Kidney (tissue), 13 donors: ENCODE measurements at regions not wholly inside any gene's neighbourhood (a gene's known extent, or its start where the extent isn't known, plus 50 kb on each side); places are given as distances from the start of the nearest gene placed in this dataset.
A peak's percentile ranks its signal among the peaks of the same experiment; 100 is the strongest.

Experiments
- DNase-seq, 5 donors: peaks; one replicate each; pipeline ENCODE4 v3.0.0-alpha.2; 2013 to 2020
- FAIRE-seq: peaks from 2 replicates; lab custom pipeline; 2012; peaks lifted over from hg19 to GRCh38; lab: Jason Lieb, UNC
- H3K27ac ChIP-seq, 2 donors: one replicate each; pipeline ENCODE4 v1.7.0; 2013; ENCODE audit warnings: low read depth in 2 of 2, low read length in 2 of 2, inconsistent platforms in 1 of 2
- H3K27me3 ChIP-seq: one replicate; pipeline ENCODE4 v1.7.1; 2013; ENCODE audit warnings: low read length, inconsistent platforms; ENCODE audit not compliant: control insufficient read depth, insufficient read depth
- H3K36me3 ChIP-seq, 3 donors: one replicate each; pipeline versions ENCODE4 v1.7.0 to v1.7.1; 2013; ENCODE audit warnings: low read length in 3 of 3, control low read depth in 1 of 3, inconsistent platforms in 1 of 3; ENCODE audit not compliant: insufficient read depth in 3 of 3, control insufficient read depth in 2 of 3
- H3K4me1 ChIP-seq, 3 donors: one replicate each; pipeline versions ENCODE4 v1.7.0 to v1.7.1; 2013; ENCODE audit warnings: low read length in 3 of 3, inconsistent platforms in 1 of 3, low read depth in 1 of 3; ENCODE audit not compliant: control insufficient read depth in 2 of 3, insufficient read depth in 2 of 3
- H3K4me3 ChIP-seq, 3 donors: one replicate each; pipeline versions ENCODE4 v1.7.0 to v1.8.1; 2013; ENCODE audit warnings: low read length in 3 of 3, control low read depth in 1 of 3, inconsistent platforms in 1 of 3
- H3K9ac ChIP-seq, 3 donors: one replicate each; pipeline versions ENCODE4 v1.7.0 to v1.7.1; 2013; ENCODE audit warnings: low read length in 3 of 3, control low read depth in 1 of 3, inconsistent platforms in 1 of 3
- H3K9me3 ChIP-seq, 3 donors: one replicate each; pipeline versions ENCODE4 v1.7.0 to v1.7.1; 2013; ENCODE audit warnings: low read length in 3 of 3, control low read depth in 1 of 3, inconsistent platforms in 1 of 3; ENCODE audit not compliant: control insufficient read depth in 2 of 3, insufficient read depth in 1 of 3
- CTCF ChIP-seq: IDR thresholded peaks from 3 replicates; pipeline ENCODE4 v1.5.1; 2012; ENCODE audit warnings: mild to moderate bottlenecking, moderate library complexity, borderline replicate concordance; ENCODE audit not compliant: insufficient read depth; ENCODE audit errors: extremely low read depth
- intact Hi-C: fragments of 100-400 bp; cut with DNase I; formaldehyde crosslinking; loops from one replicate; pipeline ENCODE4 v1.11.1; 2022
- donor health status: control.
- donor health status: control.
- donor health status: control.
- donor health status: control.
- donor health status: control.
- donor health status: DM: yes; HTN: yes; CAD: no.
- donor health status: Normal renal cell carcinoma (clear cell type).

GRCh38 chr13:33367926-33368325, 82.4 kb upstream of the STARD13 start:
- peak overlapping the region in 1 of 2 donors; percentile 9 for H3K27ac ChIP-seq
- H3K27me3 ChIP-seq = no peaks in the 10 kb centered on the region
- no peak for TF ChIP-seq CTCF
- no peaks in the 10 kb centered on the region for H3K36me3 ChIP-seq
- no peak overlapping the region for H3K9ac ChIP-seq
- FAIRE-seq (no peak), DNase-seq (no peak)
- H3K9me3 ChIP-seq = no peaks in the 10 kb centered on the region
- intact Hi-C loops = no loop called here
- H3K4me3 ChIP-seq = no peak overlapping the region
- H3K4me1 ChIP-seq = no peaks in the 10 kb centered on the region

GRCh38 chr13:33369073-33369472, 83.5 kb upstream of the STARD13 start:
- Histone ChIP-seq H3K4me3 (no peak overlapping the region), H3K4me1 (no peaks in the 10 kb centered on the region), H3K9ac (no peak overlapping the region), H3K27ac (no peak overlapping the region), H3K36me3 (no peaks in the 10 kb centered on the region), H3K9me3 (no peaks in the 10 kb centered on the region), H3K27me3 (no peaks in the 10 kb centered on the region)
- DNase-seq (no peak), FAIRE-seq (no peak)
- TF ChIP-seq CTCF = no peak
- intact Hi-C loops = no loop called here

- Histone ChIP-seq H3K9ac (no peak overlapping the region), H3K4me3 (no peak overlapping the region), H3K4me1 (no peaks in the 10 kb centered on the region), H3K36me3 (no peaks in the 10 kb centered on the region), H3K27ac (no peak overlapping the region), H3K9me3 (no peaks in the 10 kb centered on the region), H3K27me3 (no peaks in the 10 kb centered on the region)
- FAIRE-seq (no peak), DNase-seq (no peak)
- intact Hi-C loops = no loop called here
- TF ChIP-seq CTCF = no peak
Observed at GRCh38 chr13:33372251-33372919, 86.8 kb upstream of the STARD13 start.

- Histone ChIP-seq H3K36me3 (no peaks in the 10 kb centered on the region), H3K9me3 (no peaks in the 10 kb centered on the region), H3K9ac (no peak overlapping the region), H3K4me1 (no peaks in the 10 kb centered on the region), H3K4me3 (no peak overlapping the region), H3K27me3 (no peaks in the 10 kb centered on the region), H3K27ac (no peak overlapping the region)
- FAIRE-seq (no peak), DNase-seq (no peak)
- intact Hi-C loops = no loop called here
- no peak for TF ChIP-seq CTCF
Observed at GRCh38 chr13:33373624-33374023, 88.1 kb upstream of the STARD13 start.
